ENCODE measurements at regions not wholly inside any gene's neighbourhood (a gene's known extent, or its start where the extent isn't known, plus 50 kb on each side); places are given as distances from the start of the nearest gene placed in this dataset.

- no peak for TF ChIP-seq ATF3 (CRISPR knock-in tag; conservative IDR thresholded peaks at IDR 0.05)
- no peak for TF ChIP-seq RORB (CRISPR knock-in tag; IDR thresholded peaks at IDR 0.05)
- TF ChIP-seq GABPB1 (CRISPR knock-in tag; IDR thresholded peaks at IDR 0.05): no peak
- TF ChIP-seq ERG (CRISPR knock-in tag; IDR thresholded peaks at IDR 0.05): no peak
- TF ChIP-seq CDX4 (CRISPR knock-in tag; IDR thresholded peaks at IDR 0.05; ENCODE audit: borderline replicate concordance): no peak
- no peak for TF ChIP-seq CREB1 (CRISPR knock-in tag; IDR thresholded peaks at IDR 0.05)
Observed at GRCh38 chr6:169944061-169944337, 192.6 kb downstream of the ERMARD start (continued).

- H3K4me3 Mint-ChIP-seq: no peak overlapping the region
- H3K27ac Mint-ChIP-seq: no peak overlapping the region
- CTCF ChIA-PET: interaction anchor here (0.7 to 1.2 kb wide), 2 partner anchors 107 to 153 kb away, joined by 3 to 4 read pairs; no protein-coding TSS in a partner anchor
- peaks cover 4% of the 10 kb centered on the region; the same call in 1 of the 2 replicates for H3K4me1 Mint-ChIP-seq
- peaks cover 3% of the 10 kb centered on the region; the same call in 1 of the 2 replicates for H3K36me3 Mint-ChIP-seq
- peaks cover 22% of the 10 kb centered on the region for H3K9me3 Mint-ChIP-seq
- peaks cover 29% of the 10 kb centered on the region for H3K27me3 Mint-ChIP-seq (ENCODE audit: low read depth)
- POLR2A ChIA-PET: no interaction called here
- no peak for DNase-seq (ENCODE audit: low spot score)
- ATAC-seq: no peak
- TF ChIP-seq PREB (CRISPR knock-in tag; IDR thresholded peaks at IDR 0.05; ENCODE audit: borderline replicate concordance) (no peak), TP53 (CRISPR knock-in tag; IDR thresholded peaks at IDR 0.05) (no peak), ATF1 (CRISPR knock-in tag; IDR thresholded peaks at IDR 0.05) (no peak), GABPB1 (CRISPR knock-in tag; IDR thresholded peaks at IDR 0.05) (no peak), JUN (CRISPR knock-in tag; IDR thresholded peaks at IDR 0.05) (no peak), HMGXB4 (CRISPR knock-in tag; IDR thresholded peaks at IDR 0.05) (no peak), AR (CRISPR knock-in tag; IDR thresholded peaks at IDR 0.05) (no peak), ETV6 (CRISPR knock-in tag; IDR thresholded peaks at IDR 0.05) (no peak), SMAD3 (CRISPR knock-in tag; IDR thresholded peaks at IDR 0.05; ENCODE audit: borderline replicate concordance) (no peak)
- TF ChIP-seq, protein P1, sequence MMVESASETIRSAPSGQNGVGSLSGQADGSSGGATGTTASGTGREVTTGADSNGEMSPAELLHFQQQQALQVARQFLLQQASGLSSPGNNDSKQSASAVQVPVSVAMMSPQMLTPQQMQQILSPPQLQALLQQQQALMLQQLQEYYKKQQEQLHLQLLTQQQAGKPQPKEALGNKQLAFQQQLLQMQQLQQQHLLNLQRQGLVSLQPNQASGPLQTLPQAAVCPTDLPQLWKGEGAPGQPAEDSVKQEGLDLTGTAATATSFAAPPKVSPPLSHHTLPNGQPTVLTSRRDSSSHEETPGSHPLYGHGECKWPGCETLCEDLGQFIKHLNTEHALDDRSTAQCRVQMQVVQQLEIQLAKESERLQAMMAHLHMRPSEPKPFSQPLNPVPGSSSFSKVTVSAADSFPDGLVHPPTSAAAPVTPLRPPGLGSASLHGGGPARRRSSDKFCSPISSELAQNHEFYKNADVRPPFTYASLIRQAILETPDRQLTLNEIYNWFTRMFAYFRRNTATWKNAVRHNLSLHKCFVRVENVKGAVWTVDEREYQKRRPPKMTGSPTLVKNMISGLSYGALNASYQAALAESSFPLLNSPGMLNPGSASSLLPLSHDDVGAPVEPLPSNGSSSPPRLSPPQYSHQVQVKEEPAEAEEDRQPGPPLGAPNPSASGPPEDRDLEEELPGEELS (CRISPR knock-in tag; IDR thresholded peaks at IDR 0.05): no peak
Observed at GRCh38 chr6:169943241-169944060, 192.0 kb downstream of the ERMARD start.

All from WTC11 (cell line).